Sigmoid colon (tissue), 6 donors: ENCODE measurements at regions not wholly inside any gene's neighbourhood (a gene's known extent, or its start where the extent isn't known, plus 50 kb on each side); places are given as distances from the start of the nearest gene placed in this dataset.
"Not testable (repeated sequence)": the region's sequence is repeated elsewhere in the genome, so short reads cannot be mapped to it uniquely, and the experiment has no call there.

Source experiments
- DNase-seq: peaks from one replicate; pipeline ENCODE4 v3.0.0-alpha.2; 2019
- H3K27ac ChIP-seq, 4 donors: fragments of 200-600 bp; sonication (generic); one replicate each; pipeline ENCODE4 v1.5.1; 2016 to 2019; ENCODE audit warnings: mild to moderate bottlenecking in 1 of 4
- H3K27me3 ChIP-seq, 3 donors: fragments of 200-600 bp; sonication (generic); one replicate each; pipeline ENCODE4 v1.5.1; 2019; ENCODE audit warnings: mild to moderate bottlenecking in 1 of 3
- H3K36me3 ChIP-seq, 4 donors: fragments of 200-600 bp; sonication (generic); one replicate each; pipeline ENCODE4 v1.5.1; 2016 to 2019
- H3K4me1 ChIP-seq, 4 donors: fragments of 200-600 bp; sonication (generic); one replicate each; pipeline ENCODE4 v1.5.1; 2017 to 2019
- H3K4me3 ChIP-seq, 4 donors: fragments of 200-600 bp; sonication (generic); one replicate each; pipeline ENCODE4 v1.5.1; 2017 to 2019; ENCODE audit warnings: mild to moderate bottlenecking in 2 of 4, moderate library complexity in 1 of 4
- H3K9me3 ChIP-seq, 4 donors: fragments of 200-600 bp in 3 of 4; sonication (generic) in 3 of 4; one replicate each; pipeline versions ENCODE4 v1.5.1 to v1.6.1; 2013 to 2019
- CTCF ChIP-seq, 4 experiments: fragments of 450-650 bp in 3 of 4; fragments of 200-600 bp in 1 of 4; IDR thresholded peaks; one replicate each; pipeline ENCODE4 v1.5.1; 2016 to 2019; ENCODE audit warnings: antibody characterized with exemption in 4 of 4, mild to moderate bottlenecking in 3 of 4, moderate library complexity in 2 of 4
- EP300 ChIP-seq, 4 donors: sonication (generic); formaldehyde crosslinking; IDR thresholded peaks; one replicate each; pipeline ENCODE4 v1.6.1; 2017; ENCODE audit warnings: antibody characterized with exemption in 4 of 4
- POLR2A ChIP-seq, 2 donors: fragments of 450-650 bp; IDR thresholded peaks; one replicate each; pipeline ENCODE4 v1.6.1; 2016; ENCODE audit warnings: antibody characterized with exemption in 2 of 2, mild to moderate bottlenecking in 2 of 2, moderate library complexity in 2 of 2
- POLR2AphosphoS5 ChIP-seq, 4 donors: sonication (generic); formaldehyde crosslinking; IDR thresholded peaks; one replicate each; pipeline ENCODE4 v1.6.1; 2017; ENCODE audit warnings: antibody characterized with exemption in 4 of 4
- WGBS, 2 donors: extraction: QIAGEN DNeasy Blood & Tissue Kit; methylation state at CpG; one replicate each; pipeline ENCODE4 v1.1.7; 2013; 5-methylcytosine and 5-hydroxymethylcytosine counted together
- intact Hi-C: fragments of 100-400 bp; cut with DNase I; formaldehyde crosslinking; loops from one replicate; pipeline ENCODE4 v1.15.1; 2023
- donor health status: healthy with polysubstance abuse.
- donor health status: healthy.

DNA sequence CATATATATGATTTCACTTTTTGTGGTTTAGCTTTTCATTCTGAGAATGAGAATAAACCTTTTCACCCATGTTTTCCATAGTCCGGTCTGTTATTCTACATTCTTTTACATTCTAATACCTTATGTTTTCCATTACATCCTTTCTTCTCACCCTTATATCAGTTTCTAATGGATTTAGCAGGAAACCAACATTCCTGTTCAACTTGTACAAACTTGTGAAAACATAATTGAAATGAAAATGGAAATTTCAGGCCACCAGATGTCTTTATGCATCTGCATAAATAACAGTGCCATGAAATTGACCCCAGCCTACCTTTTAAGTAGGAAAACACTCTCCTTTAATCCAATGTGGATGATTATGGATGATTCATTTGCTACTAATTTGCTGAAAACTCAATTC, 494.8 kb upstream of the ZFP42 start:
- intact Hi-C loops = no loop called here
- DNase-seq = no peak
- no peaks in the 10 kb centered on the region for H3K27me3 ChIP-seq
- H3K9me3 ChIP-seq = no peaks in the 10 kb centered on the region
- WGBS, 2 donors = 97% methylated on average over 1 of the region's 1 CpG
- no peaks in the 10 kb centered on the region for H3K36me3 ChIP-seq
- H3K27ac ChIP-seq = no peak overlapping the region
- TF ChIP-seq POLR2A (IDR thresholded peaks at IDR 0.05) (no peak), POLR2AphosphoS5 (IDR thresholded peaks at IDR 0.05) (no peak), CTCF (IDR thresholded peaks at IDR 0.05) (no peak), EP300 (IDR thresholded peaks at IDR 0.05) (no peak)
- no peak overlapping the region for H3K4me3 ChIP-seq
- no peaks in the 10 kb centered on the region for H3K4me1 ChIP-seq

DNA sequence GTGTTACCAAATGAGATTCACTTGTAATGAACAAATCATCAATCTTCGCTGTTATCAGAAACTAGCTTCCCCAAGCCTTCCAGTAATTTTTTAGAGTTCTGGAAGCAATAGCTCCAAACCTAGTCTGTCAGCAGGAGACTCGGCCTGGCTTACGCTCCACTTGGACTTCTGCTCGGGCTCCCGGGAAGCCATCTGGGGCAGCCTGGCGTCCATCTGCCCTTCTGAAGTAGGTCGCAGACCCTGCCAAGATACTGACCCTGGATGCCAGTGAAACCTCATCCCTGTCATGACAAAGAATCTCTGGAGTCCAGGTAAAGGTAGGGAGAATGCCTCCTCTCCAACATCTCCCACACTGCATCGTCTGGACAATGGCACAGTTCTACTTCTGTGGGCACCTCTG, 493.8 kb upstream of the ZFP42 start:
- H3K27me3 ChIP-seq = no peaks in the 10 kb centered on the region
- no peak overlapping the region for H3K4me3 ChIP-seq
- no peak overlapping the region for H3K27ac ChIP-seq
- TF ChIP-seq EP300 (IDR thresholded peaks at IDR 0.05) (no peak), POLR2AphosphoS5 (IDR thresholded peaks at IDR 0.05) (no peak), CTCF (IDR thresholded peaks at IDR 0.05) (no peak), POLR2A (IDR thresholded peaks at IDR 0.05) (no peak)
- H3K4me1 ChIP-seq = no peaks in the 10 kb centered on the region
- H3K9me3 ChIP-seq = no peaks in the 10 kb centered on the region
- intact Hi-C loops = no loop called here
- DNase-seq = no peak
- no peaks in the 10 kb centered on the region for H3K36me3 ChIP-seq
- 88 to 92% methylated on average over 8 of the region's 8 CpGs for WGBS, 2 donors

GRCh38 chr4:187504974-187505797, 490.4 kb upstream of the ZFP42 start:
- WGBS, 2 donors = 83 to 90% methylated on average over 55 of the region's 55 CpGs
- Histone ChIP-seq H3K9me3 (no peaks in the 10 kb centered on the region), H3K36me3 (no peaks in the 10 kb centered on the region), H3K4me3 (no peak overlapping the region), H3K27ac (no peak overlapping the region), H3K27me3 (no peaks in the 10 kb centered on the region), H3K4me1 (no peaks in the 10 kb centered on the region)
- TF ChIP-seq CTCF (IDR thresholded peaks at IDR 0.05) (no peak), POLR2A (IDR thresholded peaks at IDR 0.05) (no peak), EP300 (IDR thresholded peaks at IDR 0.05) (no peak), POLR2AphosphoS5 (IDR thresholded peaks at IDR 0.05) (no peak)
- DNase-seq = no peak
- intact Hi-C loops = no loop called here

DNA sequence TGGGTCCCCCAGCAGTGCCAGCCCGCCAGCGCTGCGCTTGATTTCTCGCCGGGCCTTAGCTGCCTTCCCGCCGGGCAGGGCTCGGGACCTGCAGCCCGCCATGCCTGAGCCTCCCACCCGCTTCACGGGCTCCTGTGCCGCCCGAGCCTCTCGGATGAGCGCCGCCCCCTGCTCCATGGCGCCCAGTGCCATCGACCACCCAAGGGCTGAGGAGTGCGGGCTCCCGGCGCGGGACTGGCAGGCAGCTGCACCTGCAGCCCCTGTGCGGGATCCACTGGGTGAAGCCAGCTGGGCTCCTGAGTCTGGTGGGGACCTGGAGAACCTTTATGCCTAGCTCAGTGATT, 489.8 kb upstream of the ZFP42 start:
- H3K27me3 ChIP-seq, DNase-seq, H3K9me3 ChIP-seq, intact Hi-C loops, H3K27ac ChIP-seq, H3K36me3 ChIP-seq, H3K4me1 ChIP-seq, H3K4me3 ChIP-seq: not testable (repeated sequence)
- WGBS, 2 donors = 95% methylated on average over 20 of the region's 23 CpGs

DNA sequence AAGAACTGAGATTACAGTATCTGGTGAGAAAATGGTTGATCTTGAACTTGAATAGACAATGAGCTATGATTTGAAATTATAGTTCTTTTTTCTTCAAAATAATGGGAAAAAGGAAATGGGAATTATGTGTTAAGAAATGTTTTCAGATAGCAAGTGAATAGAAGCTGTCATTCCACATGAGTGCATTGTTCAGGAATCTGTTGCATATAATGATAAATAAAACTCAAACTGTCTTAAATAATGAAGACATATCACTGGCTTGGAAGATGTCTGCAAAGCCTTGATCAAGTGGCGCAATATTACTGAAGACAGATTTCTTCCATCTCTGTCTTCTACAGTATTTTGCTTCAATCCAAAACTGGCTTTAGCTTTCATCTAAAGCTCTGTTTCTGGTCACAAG, 479.3 kb upstream of the ZFP42 start:
- no peaks in the 10 kb centered on the region for H3K9me3 ChIP-seq
- H3K27me3 ChIP-seq = no peaks in the 10 kb centered on the region
- no peak overlapping the region for H3K27ac ChIP-seq
- H3K4me3 ChIP-seq = no peak overlapping the region
- 93 to 96% methylated on average over 1 of the region's 1 CpG for WGBS, 2 donors
- TF ChIP-seq POLR2A (IDR thresholded peaks at IDR 0.05) (no peak), EP300 (IDR thresholded peaks at IDR 0.05) (no peak), CTCF (IDR thresholded peaks at IDR 0.05) (no peak), POLR2AphosphoS5 (IDR thresholded peaks at IDR 0.05) (no peak)
- no peaks in the 10 kb centered on the region for H3K4me1 ChIP-seq
- intact Hi-C loops = no loop called here
- no peaks in the 10 kb centered on the region for H3K36me3 ChIP-seq
- no peak for DNase-seq
